Panc1 (cell line): ENCODE measurements at regions not wholly inside any gene's neighbourhood (a gene's known extent, or its start where the extent isn't known, plus 50 kb on each side); places are given as distances from the start of the nearest gene placed in this dataset.

Source experiments
- ATAC-seq: fragments of 200-7000 bp; cut with Tn5 transposase; 2 replicates; pipeline ENCODE4 v1.9.1; 2020; ENCODE audit warnings: mild to moderate bottlenecking, moderate library complexity
- BruUV-seq: library from RNA; stranded (reverse); fragments of 400-500 nt; replicated peaks from 2 replicates; lab custom pipeline; 2021; lab: Mats Ljungman, UMichigan
- CTCF ChIA-PET: fragments of 300-600 bp; sonication (Branson Sonifier 250); formaldehyde crosslinking; loops from one replicate; lab custom pipeline; 2022; ENCODE audit warnings: antibody characterized with exemption; lab: Charles Lee
- POLR2A ChIA-PET: fragments of 300-600 bp; sonication (Branson Sonifier 250); formaldehyde crosslinking; loops from one replicate; lab custom pipeline; 2022; ENCODE audit warnings: antibody characterized with exemption; lab: Charles Lee
- DNase-seq: peaks from one replicate; pipeline ENCODE4 v3.0.0-alpha.2; 2010; ENCODE audit warnings: low read depth, low spot score
- H3K27ac ChIP-seq: 2 replicates; pipeline ENCODE4 v1.5.1; 2011; ENCODE audit warnings: mild to moderate bottlenecking, low read length, inconsistent platforms
- H3K27me3 ChIP-seq: fragments of 200-500 bp; sonication (Bioruptor generic); 2 replicates; pipeline ENCODE4 v1.6.0; 2014; ENCODE audit warnings: low read length, inconsistent platforms; ENCODE audit not compliant: control insufficient read depth, insufficient read depth
- H3K36me3 ChIP-seq: fragments of 200-500 bp; sonication (Bioruptor generic); 2 replicates; pipeline ENCODE4 v1.5.1; 2014; ENCODE audit warnings: inconsistent platforms, mild to moderate bottlenecking, low read length, moderate library complexity; ENCODE audit not compliant: control insufficient read depth, insufficient read depth
- H3K4me1 ChIP-seq: 2 replicates; pipeline ENCODE4 v1.5.1; 2011; ENCODE audit warnings: inconsistent platforms, mild to moderate bottlenecking, low read length, moderate library complexity; ENCODE audit not compliant: control insufficient read depth, insufficient read depth
- H3K4me3 ChIP-seq, 2 experiments: 2 replicates each; pipeline ENCODE4 v1.5.1; 2011 to 2012; ENCODE audit warnings: low read depth in 2 of 2, low read length in 2 of 2, mild to moderate bottlenecking in 2 of 2, inconsistent platforms in 1 of 2, moderate library complexity in 1 of 2
- H3K9me3 ChIP-seq: fragments of 200-500 bp; sonication (Bioruptor generic); 2 replicates; pipeline ENCODE4 v1.5.1; 2014; ENCODE audit warnings: low read depth, mild to moderate bottlenecking, inconsistent platforms, low read length, moderate library complexity; ENCODE audit not compliant: control insufficient read depth, insufficient read depth
- POLR2AphosphoS5 ChIP-seq: IDR thresholded peaks from 2 replicates; pipeline ENCODE4 v1.6.1; 2012; ENCODE audit warnings: mild to moderate bottlenecking, low read depth, low read length, moderate library complexity
- SIN3A ChIP-seq: IDR thresholded peaks from 2 replicates; pipeline ENCODE4 v1.6.1; 2012; ENCODE audit warnings: low read depth, mild to moderate bottlenecking, low read length, moderate library complexity, borderline replicate concordance; ENCODE audit not compliant: insufficient read depth
- TCF7L2 ChIP-seq: IDR thresholded peaks from 2 replicates; pipeline ENCODE4 v1.6.1; 2011; ENCODE audit warnings: mild to moderate bottlenecking, low read depth, low read length, inconsistent platforms
- in situ Hi-C: cut with HindIII; loops from 2 replicates; pipeline ENCODE4 v1.10.0; 2016; ENCODE audit warnings: low sequenced_read_pairs, low pct_unique_long_range_greater_than_20kb
- intact Hi-C: fragments of 100-400 bp; cut with micrococcal nuclease; formaldehyde crosslinking; loops from one replicate; pipeline ENCODE4 v1.10.0; 2022; ENCODE audit not compliant: unreplicated experiment
- TF ChIP-seq, protein P1 (sequence below): fragments of 450-650 bp; IDR thresholded peaks from 2 replicates; pipeline ENCODE4 v1.5.1; 2017; ENCODE audit warnings: mild to moderate bottlenecking
- TF ChIP-seq, protein P2 (sequence below), 2 experiments: IDR thresholded peaks; 2 replicates each; pipeline ENCODE4 v1.6.1; 2011 to 2012; ENCODE audit warnings: low read depth in 2 of 2, control low read depth in 1 of 2, low read length in 1 of 2, mild to moderate bottlenecking in 1 of 2, moderate library complexity in 1 of 2; ENCODE audit not compliant: insufficient read depth in 1 of 2

DNA sequence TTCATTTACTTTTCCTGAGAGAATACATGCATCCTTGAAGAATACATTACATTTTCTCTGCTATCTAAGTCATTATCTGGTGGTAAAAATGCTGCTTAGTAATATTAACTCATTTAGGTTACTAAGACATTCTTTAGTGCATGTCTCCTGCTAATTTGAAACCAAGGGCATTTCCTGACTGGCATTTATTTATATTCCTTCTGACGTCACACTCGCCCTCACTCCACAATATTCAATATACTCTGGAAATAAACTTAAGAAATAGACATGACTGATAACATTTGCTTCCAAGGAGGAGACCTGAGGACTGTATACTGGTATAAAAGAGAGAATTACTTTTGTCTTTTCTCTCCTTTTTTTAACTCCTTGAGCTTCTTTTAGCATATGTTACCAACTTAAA lies 619.5 kb upstream of the SMIM31 start:
- no peaks in the 10 kb centered on the region for H3K27me3 ChIP-seq
- CTCF ChIA-PET, result no interaction called here
- no peaks in the 10 kb centered on the region for H3K9me3 ChIP-seq
- H3K36me3 ChIP-seq, result no peaks in the 10 kb centered on the region; the same call in 1 of the 2 replicates
- DNase-seq (no peak), ATAC-seq (no peak)
- POLR2A ChIA-PET, result interaction anchor here (0.6 kb wide), 1 partner anchor 1263 kb away, joined by 4 read pairs; no protein-coding TSS in a partner anchor
- intact Hi-C loops (no loop called here), in situ Hi-C loops (no loop called here)
- no peaks in the 10 kb centered on the region for H3K4me1 ChIP-seq
- H3K4me3 ChIP-seq, result no peak overlapping the region
- H3K27ac ChIP-seq, result no peak overlapping the region
- BruUV-seq, result no TSS peak
- TF ChIP-seq, protein P1, sequence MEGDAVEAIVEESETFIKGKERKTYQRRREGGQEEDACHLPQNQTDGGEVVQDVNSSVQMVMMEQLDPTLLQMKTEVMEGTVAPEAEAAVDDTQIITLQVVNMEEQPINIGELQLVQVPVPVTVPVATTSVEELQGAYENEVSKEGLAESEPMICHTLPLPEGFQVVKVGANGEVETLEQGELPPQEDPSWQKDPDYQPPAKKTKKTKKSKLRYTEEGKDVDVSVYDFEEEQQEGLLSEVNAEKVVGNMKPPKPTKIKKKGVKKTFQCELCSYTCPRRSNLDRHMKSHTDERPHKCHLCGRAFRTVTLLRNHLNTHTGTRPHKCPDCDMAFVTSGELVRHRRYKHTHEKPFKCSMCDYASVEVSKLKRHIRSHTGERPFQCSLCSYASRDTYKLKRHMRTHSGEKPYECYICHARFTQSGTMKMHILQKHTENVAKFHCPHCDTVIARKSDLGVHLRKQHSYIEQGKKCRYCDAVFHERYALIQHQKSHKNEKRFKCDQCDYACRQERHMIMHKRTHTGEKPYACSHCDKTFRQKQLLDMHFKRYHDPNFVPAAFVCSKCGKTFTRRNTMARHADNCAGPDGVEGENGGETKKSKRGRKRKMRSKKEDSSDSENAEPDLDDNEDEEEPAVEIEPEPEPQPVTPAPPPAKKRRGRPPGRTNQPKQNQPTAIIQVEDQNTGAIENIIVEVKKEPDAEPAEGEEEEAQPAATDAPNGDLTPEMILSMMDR, result no peak
- TF ChIP-seq POLR2AphosphoS5, result no peak
- TF ChIP-seq, protein P2, sequence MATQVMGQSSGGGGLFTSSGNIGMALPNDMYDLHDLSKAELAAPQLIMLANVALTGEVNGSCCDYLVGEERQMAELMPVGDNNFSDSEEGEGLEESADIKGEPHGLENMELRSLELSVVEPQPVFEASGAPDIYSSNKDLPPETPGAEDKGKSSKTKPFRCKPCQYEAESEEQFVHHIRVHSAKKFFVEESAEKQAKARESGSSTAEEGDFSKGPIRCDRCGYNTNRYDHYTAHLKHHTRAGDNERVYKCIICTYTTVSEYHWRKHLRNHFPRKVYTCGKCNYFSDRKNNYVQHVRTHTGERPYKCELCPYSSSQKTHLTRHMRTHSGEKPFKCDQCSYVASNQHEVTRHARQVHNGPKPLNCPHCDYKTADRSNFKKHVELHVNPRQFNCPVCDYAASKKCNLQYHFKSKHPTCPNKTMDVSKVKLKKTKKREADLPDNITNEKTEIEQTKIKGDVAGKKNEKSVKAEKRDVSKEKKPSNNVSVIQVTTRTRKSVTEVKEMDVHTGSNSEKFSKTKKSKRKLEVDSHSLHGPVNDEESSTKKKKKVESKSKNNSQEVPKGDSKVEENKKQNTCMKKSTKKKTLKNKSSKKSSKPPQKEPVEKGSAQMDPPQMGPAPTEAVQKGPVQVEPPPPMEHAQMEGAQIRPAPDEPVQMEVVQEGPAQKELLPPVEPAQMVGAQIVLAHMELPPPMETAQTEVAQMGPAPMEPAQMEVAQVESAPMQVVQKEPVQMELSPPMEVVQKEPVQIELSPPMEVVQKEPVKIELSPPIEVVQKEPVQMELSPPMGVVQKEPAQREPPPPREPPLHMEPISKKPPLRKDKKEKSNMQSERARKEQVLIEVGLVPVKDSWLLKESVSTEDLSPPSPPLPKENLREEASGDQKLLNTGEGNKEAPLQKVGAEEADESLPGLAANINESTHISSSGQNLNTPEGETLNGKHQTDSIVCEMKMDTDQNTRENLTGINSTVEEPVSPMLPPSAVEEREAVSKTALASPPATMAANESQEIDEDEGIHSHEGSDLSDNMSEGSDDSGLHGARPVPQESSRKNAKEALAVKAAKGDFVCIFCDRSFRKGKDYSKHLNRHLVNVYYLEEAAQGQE (IDR thresholded peaks at IDR 0.05; ENCODE audit: insufficient read depth in 1 of 2, low read depth in 2 of 2, low read length in 1 of 2), result no peak
- TF ChIP-seq TCF7L2, result no peak
- TF ChIP-seq SIN3A, result no peak

DNA sequence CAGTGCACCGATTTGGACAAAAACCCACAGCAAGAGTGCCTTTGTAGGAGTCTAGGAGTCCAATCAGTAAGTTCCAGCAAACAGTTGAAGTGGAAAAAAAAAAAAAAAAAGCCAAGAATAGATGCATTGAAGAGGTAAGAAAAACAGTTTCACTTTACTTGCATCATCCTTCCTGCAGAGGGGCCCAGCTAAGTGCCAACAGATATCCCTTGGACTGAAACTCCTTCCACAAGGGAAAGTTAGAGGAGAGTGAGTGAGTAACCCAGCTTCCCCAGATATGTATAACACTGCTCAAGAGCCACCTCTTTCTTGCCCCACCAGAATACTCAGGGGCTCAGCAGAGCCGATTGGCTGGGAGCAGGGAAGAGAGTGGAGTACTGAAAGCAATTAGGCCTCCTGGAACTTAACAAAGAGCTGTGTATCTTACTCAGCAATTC lies 617.7 kb upstream of the SMIM31 start:
- CTCF ChIA-PET, result interaction anchor here (0.5 kb wide), 1 partner anchor 69 kb away, joined by 3 read pairs; no protein-coding TSS in a partner anchor
- in situ Hi-C loops, result no loop called here
- Histone ChIP-seq H3K9me3 (no peaks in the 10 kb centered on the region), H3K27me3 (no peaks in the 10 kb centered on the region), H3K4me3 (no peak overlapping the region), H3K27ac (no peak overlapping the region), H3K4me1 (no peaks in the 10 kb centered on the region), H3K36me3 (no peaks in the 10 kb centered on the region)
- ATAC-seq (no peak), DNase-seq (no peak)
- no TSS peak for BruUV-seq
- intact Hi-C loops, result no loop called here
- POLR2A ChIA-PET, result no interaction called here
- TF ChIP-seq SIN3A (no peak), TCF7L2 (no peak), POLR2AphosphoS5 (no peak)
- TF ChIP-seq, protein P1, result no peak
- TF ChIP-seq, protein P2 (IDR thresholded peaks at IDR 0.05; ENCODE audit: insufficient read depth in 1 of 2, low read depth in 2 of 2, low read length in 1 of 2), result no peak
